ENCODE measurements at regions not wholly inside any gene's neighbourhood (a gene's known extent, or its start where the extent isn't known, plus 50 kb on each side); places are given as distances from the start of the nearest gene placed in this dataset.

DNA sequence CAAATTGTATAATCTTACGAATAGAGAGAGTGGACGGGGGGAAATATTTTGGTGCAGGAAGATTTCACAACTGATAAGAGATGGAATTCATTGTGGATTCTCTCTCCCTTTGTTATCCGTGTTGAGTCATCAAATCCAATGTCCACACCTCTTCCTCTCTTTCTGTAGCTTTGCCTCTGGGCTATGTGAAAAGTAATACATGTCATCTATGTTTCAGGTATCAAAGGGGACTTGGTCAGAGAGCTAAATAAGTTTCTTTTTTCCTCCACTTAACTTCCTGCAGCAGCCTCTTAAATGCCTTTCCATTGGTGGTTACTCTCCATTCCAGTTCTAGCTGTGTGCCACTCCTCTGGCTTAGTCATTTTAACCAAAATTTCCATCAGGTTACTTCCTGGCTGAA, 169.3 kb upstream of the NXPH2 start:
- H3K27me3 ChIP-seq (ENCODE audit: insufficient read depth, low read length), result no peaks in the 10 kb centered on the region
- no peak overlapping the region for H2BK12ac ChIP-seq (ENCODE audit: insufficient read length, low read depth, low read length)
- no peak overlapping the region for H4K8ac ChIP-seq (replicated peaks; ENCODE audit: insufficient read length, low read depth, low read length)
- no peaks in the 10 kb centered on the region for H4K20me1 ChIP-seq (ENCODE audit: control insufficient read depth, insufficient read depth, insufficient read length)
- DNase-seq, result no peak
- H2AK5ac ChIP-seq (ENCODE audit: insufficient read length, low read length), result no peak overlapping the region
- no peak overlapping the region for H3K4ac ChIP-seq (ENCODE audit: low read depth, low read length)
- H3K4me3 Mint-ChIP-seq, result no peak overlapping the region
- H3K14ac ChIP-seq (ENCODE audit: insufficient read depth, low read length), result no peak overlapping the region
- no peak overlapping the region for H3K23ac ChIP-seq (ENCODE audit: insufficient read length, low read depth, low read length)
- H3K9me3 Mint-ChIP-seq, result peaks cover 5 to 6% of the 10 kb centered on the region in 2 experiments; a peak in 4 of 5 replicates
- no peak overlapping the region for H2AFZ ChIP-seq (ENCODE audit: low read length)
- H3K4me2 ChIP-seq (ENCODE audit: insufficient read depth, insufficient read length, low read length), result no peak overlapping the region
- H3K27me3 Mint-ChIP-seq (ENCODE audit: low read depth), result no peaks in the 10 kb centered on the region
- no CpG with 5 or more reads among the region's 3 CpGs for WGBS (ENCODE audit: extremely low coverage, insufficient read length, low lambda C conversion rate)
- H3T11ph ChIP-seq (ENCODE audit: low read length), result no peak overlapping the region
- H3K23me2 ChIP-seq (ENCODE audit: insufficient read length, low read depth, low read length, poor library complexity, severe bottlenecking), result no peaks in the 10 kb centered on the region
- H3K4me1 Mint-ChIP-seq, result peaks cover 0 to 8% of the 10 kb centered on the region in 2 experiments; a peak in 3 of 4 replicates
- no peak overlapping the region for H3K27ac Mint-ChIP-seq
- H4K5ac ChIP-seq (ENCODE audit: insufficient read length, low read depth, low read length), result no peak overlapping the region
- H2BK20ac ChIP-seq (ENCODE audit: low read depth, low read length, poor library complexity, severe bottlenecking), result no peak overlapping the region
- H3K56ac ChIP-seq (ENCODE audit: insufficient read length, low read depth, low read length), result no peak overlapping the region
- peaks cover 0 to 6% (median 0%) of the 10 kb centered on the region in 3 experiments; a peak in 2 of 7 replicates for H3K36me3 Mint-ChIP-seq (ENCODE audit: insufficient read depth in 1 of 3, low read depth in 3 of 3)
- H3K9ac ChIP-seq (ENCODE audit: extremely low read depth, insufficient read length, low read length), result no peak overlapping the region
- H2BK5ac ChIP-seq (ENCODE audit: insufficient read length, low read length), result no peak overlapping the region
- H3K9me3 ChIP-seq (ENCODE audit: control insufficient read depth, low read depth, low read length), result no peaks in the 10 kb centered on the region
- H3K79me1 ChIP-seq (ENCODE audit: insufficient read depth, low read depth, low read length, poor library complexity, severe bottlenecking), result no peaks in the 10 kb centered on the region
- TF ChIP-seq, protein P1, sequence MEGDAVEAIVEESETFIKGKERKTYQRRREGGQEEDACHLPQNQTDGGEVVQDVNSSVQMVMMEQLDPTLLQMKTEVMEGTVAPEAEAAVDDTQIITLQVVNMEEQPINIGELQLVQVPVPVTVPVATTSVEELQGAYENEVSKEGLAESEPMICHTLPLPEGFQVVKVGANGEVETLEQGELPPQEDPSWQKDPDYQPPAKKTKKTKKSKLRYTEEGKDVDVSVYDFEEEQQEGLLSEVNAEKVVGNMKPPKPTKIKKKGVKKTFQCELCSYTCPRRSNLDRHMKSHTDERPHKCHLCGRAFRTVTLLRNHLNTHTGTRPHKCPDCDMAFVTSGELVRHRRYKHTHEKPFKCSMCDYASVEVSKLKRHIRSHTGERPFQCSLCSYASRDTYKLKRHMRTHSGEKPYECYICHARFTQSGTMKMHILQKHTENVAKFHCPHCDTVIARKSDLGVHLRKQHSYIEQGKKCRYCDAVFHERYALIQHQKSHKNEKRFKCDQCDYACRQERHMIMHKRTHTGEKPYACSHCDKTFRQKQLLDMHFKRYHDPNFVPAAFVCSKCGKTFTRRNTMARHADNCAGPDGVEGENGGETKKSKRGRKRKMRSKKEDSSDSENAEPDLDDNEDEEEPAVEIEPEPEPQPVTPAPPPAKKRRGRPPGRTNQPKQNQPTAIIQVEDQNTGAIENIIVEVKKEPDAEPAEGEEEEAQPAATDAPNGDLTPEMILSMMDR (conservative IDR thresholded peaks at IDR 0.05), result no peak
- H4K91ac ChIP-seq (ENCODE audit: insufficient read length, low read depth, low read length), result no peak overlapping the region
- H3K4me1 ChIP-seq (ENCODE audit: insufficient read depth, low read length), result no peaks in the 10 kb centered on the region
- no peaks in the 10 kb centered on the region for H3K79me2 ChIP-seq (ENCODE audit: insufficient read depth, low read length)
- H2BK15ac ChIP-seq (ENCODE audit: low read depth, low read length), result no peak overlapping the region
- H2BK120ac ChIP-seq (ENCODE audit: low read depth, low read length, poor library complexity, severe bottlenecking), result no peak overlapping the region
- H3K18ac ChIP-seq (ENCODE audit: insufficient read length, low read depth, low read length), result no peak overlapping the region
- no peak overlapping the region for H3K27ac ChIP-seq (ENCODE audit: insufficient read length, low read depth, low read length)
